RPMI7951 (cell line): ENCODE measurements at regions not wholly inside any gene's neighbourhood (a gene's known extent, or its start where the extent isn't known, plus 50 kb on each side); places are given as distances from the start of the nearest gene placed in this dataset.
A peak's percentile ranks its signal among the peaks of the same experiment; 100 is the strongest.

ENCODE experiments used
- DNase-seq: peaks from one replicate; pipeline ENCODE4 v3.0.0-alpha.2; 2012; ENCODE audit warnings: low read depth

- DNase-seq: no peak
Observed at GRCh38 chr4:143273160-143273917, 63.3 kb upstream of the GAB1 start.

DNA sequence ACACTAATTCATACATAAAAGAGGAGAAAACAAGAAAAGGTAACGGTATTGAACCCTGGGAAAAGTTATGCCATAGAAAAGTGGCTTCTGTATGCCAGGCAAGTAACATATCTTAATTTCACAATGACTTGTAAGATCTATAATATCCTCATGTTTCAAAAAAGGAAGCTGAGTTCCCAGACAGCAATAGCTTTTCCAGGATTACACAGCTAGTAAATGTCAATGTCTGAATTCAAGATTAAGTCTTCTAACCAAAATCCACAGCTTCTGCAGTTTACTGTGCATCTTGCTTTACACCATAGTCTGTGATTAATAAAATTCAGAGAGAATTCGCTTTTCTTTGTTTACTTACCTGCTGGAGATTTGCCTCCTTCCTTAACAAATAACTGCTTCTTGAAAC is 55.8 kb upstream of the GAB1 start:
- DNase-seq: no peak

DNA sequence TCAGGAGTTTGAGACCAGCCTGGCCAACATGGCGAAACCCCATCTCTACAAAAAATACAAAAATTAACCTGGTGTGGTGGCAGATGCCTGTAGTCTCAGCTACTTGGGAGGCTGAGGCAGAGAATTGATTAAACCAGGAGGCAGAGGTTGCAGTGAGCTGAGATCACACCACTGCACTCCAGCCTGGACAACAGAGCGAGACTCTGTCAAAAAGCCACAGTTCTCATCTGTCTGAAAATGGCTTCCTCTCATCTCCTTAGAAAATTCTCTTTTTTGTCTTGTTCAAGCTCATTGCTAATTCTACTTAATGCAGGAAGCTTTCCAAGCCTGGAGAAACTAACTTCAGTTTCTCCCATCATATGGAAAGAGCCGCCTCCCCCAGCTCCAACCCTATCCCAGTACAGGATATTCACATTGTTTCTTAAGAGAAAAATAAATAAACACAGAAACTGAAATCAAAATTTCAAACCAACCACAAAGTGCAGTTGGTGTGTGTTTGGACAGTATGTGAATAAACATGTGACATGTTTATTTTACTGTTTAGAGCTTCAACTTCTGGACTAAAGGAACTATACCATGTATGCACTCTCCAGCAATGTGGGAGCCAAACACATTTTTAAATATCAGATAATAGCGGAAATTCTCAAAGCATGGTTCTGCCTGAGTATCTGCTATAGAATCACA is 55.0 kb upstream of the GAB1 start:
- DNase-seq: peak; percentile 2

- DNase-seq: no peak
Observed at GRCh38 chr4:143282211-143282707, 54.4 kb upstream of the GAB1 start.

DNA sequence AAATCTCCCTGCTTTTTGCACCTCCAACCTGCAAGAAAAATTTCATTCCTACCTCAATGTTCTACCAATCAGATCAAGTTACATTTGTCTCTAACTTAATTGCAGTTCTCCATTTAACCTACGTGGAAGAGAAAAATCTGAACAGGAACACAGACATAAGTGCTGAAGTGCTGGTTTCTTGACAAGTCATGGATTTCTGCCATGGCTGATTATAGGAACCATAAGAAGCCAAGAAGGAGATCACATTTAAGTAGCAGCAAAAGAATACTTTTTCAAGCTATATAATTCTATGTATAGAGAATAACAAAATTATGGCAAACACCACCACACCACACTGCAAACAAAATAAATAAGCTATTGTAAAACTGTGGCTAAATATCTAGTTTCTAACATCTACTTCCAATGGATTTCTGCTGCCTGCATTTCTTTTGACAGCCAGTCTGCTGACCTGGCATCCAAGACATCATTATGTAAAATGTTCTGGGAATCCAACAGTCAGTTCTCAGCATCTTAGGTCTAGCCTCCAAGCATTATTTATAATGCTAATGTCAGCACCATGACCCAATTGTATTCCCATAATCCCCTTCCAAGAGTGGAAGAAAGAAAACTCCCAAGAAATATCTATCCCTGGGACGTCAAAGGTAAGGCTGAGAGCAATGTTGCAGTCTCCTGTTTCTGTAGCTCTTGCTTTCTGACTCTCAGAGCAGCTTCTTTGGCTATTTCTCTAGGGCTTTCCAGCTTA is 50.8 kb upstream of the GAB1 start:
- DNase-seq: no peak

- DNase-seq: no peak
Observed at GRCh38 chr4:143286701-143287571, 49.7 kb upstream of the GAB1 start.
